HEK293T (cell line): ENCODE measurements at regions not wholly inside any gene's neighbourhood (a gene's known extent, or its start where the extent isn't known, plus 50 kb on each side); places are given as distances from the start of the nearest gene placed in this dataset.

Experiments used
- CTCF ChIA-PET: fragments of 350-600 bp; formaldehyde crosslinking; extraction: SDS; loops from one replicate; lab custom pipeline; 2021; ENCODE audit warnings: antibody characterized with exemption, inconsistent platforms; lab: Yijun Ruan, JAX
- POLR2A ChIA-PET: fragments of 350-600 bp; formaldehyde crosslinking; extraction: SDS; loops from one replicate; lab custom pipeline; 2020; ENCODE audit warnings: antibody characterized with exemption, inconsistent platforms; lab: Yijun Ruan, JAX
- DNase-seq: peaks from one replicate; pipeline ENCODE4 v3.0.0; 2012; ENCODE audit warnings: mixed read lengths; ENCODE audit errors: extremely low spot score
- ARNT ChIP-seq: fragments of 450-650 bp; IDR thresholded peaks from 2 replicates; pipeline ENCODE4 v1.6.1; 2017; ENCODE audit warnings: mild to moderate bottlenecking
- BHLHE40 ChIP-seq: fragments of 450-650 bp; IDR thresholded peaks from 2 replicates; pipeline ENCODE4 v1.6.1; 2016; ENCODE audit warnings: mild to moderate bottlenecking, moderate library complexity, borderline replicate concordance
- CTBP1 ChIP-seq: fragments of 450-650 bp; IDR thresholded peaks from 2 replicates; pipeline ENCODE4 v1.6.1; 2016; ENCODE audit warnings: borderline replicate concordance
- ELF4 ChIP-seq: fragments of 450-650 bp; IDR thresholded peaks from 2 replicates; pipeline ENCODE4 v1.6.1; 2017; ENCODE audit warnings: antibody characterized with exemption
- FOXA1 ChIP-seq: fragments of 450-650 bp; IDR thresholded peaks from 2 replicates; pipeline ENCODE4 v1.6.1; 2016; ENCODE audit warnings: mild to moderate bottlenecking
- FOXK2 ChIP-seq: fragments of 450-650 bp; IDR thresholded peaks from 2 replicates; pipeline ENCODE4 v1.6.1; 2016; ENCODE audit warnings: mild to moderate bottlenecking
- FOXM1 ChIP-seq: fragments of 450-650 bp; IDR thresholded peaks from 2 replicates; pipeline ENCODE4 v1.6.1; 2017; ENCODE audit warnings: mild to moderate bottlenecking, borderline replicate concordance
- HDGF ChIP-seq: fragments of 450-650 bp; IDR thresholded peaks from 2 replicates; pipeline ENCODE4 v1.6.1; 2017; ENCODE audit warnings: antibody characterized with exemption, borderline replicate concordance
- L3MBTL2 ChIP-seq: fragments of 450-650 bp; conservative IDR thresholded peaks from 2 replicates; pipeline ENCODE4 v1.6.1; 2016; ENCODE audit warnings: mild to moderate bottlenecking
- LEF1 ChIP-seq: fragments of 450-650 bp; IDR thresholded peaks from 2 replicates; pipeline ENCODE4 v1.6.1; 2017; ENCODE audit warnings: mild to moderate bottlenecking, borderline replicate concordance
- NFRKB ChIP-seq: fragments of 450-650 bp; IDR thresholded peaks from 2 replicates; pipeline ENCODE4 v1.6.1; 2016; ENCODE audit warnings: mild to moderate bottlenecking, moderate library complexity
- PKNOX1 ChIP-seq: fragments of 450-650 bp; IDR thresholded peaks from 2 replicates; pipeline ENCODE4 v1.6.1; 2016
- SP1 ChIP-seq: fragments of 450-650 bp; IDR thresholded peaks from 2 replicates; pipeline ENCODE4 v1.6.1; 2017
- SUZ12 ChIP-seq: fragments of 450-650 bp; IDR thresholded peaks from 2 replicates; pipeline ENCODE4 v1.6.1; 2016; ENCODE audit warnings: mild to moderate bottlenecking
- TARDBP ChIP-seq: fragments of 450-650 bp; IDR thresholded peaks from 2 replicates; pipeline ENCODE4 v1.6.1; 2016
- ZNF384 ChIP-seq: fragments of 450-650 bp; IDR thresholded peaks from 2 replicates; pipeline ENCODE4 v1.6.1; 2016

GRCh38 chr7:25792586-25792985 lies 359.4 kb upstream of the NFE2L3 start:
- TF ChIP-seq FOXA1 (no peak), CTBP1 (no peak), L3MBTL2 (no peak), PKNOX1 (no peak), LEF1 (no peak), ZNF384 (no peak), BHLHE40 (no peak)
- CTCF ChIA-PET, result no interaction called here
- POLR2A ChIA-PET, result no interaction called here
- no peak for DNase-seq

GRCh38 chr7:25795824-25796235 lies 356.2 kb upstream of the NFE2L3 start:
- no peak for DNase-seq
- no peak for TF ChIP-seq FOXA1
- no peak for TF ChIP-seq NFRKB
- no peak for TF ChIP-seq PKNOX1
- no peak for TF ChIP-seq CTBP1
- TF ChIP-seq ARNT, result no peak
- no peak for TF ChIP-seq TARDBP
- TF ChIP-seq ZNF384, result no peak
- TF ChIP-seq SP1, result no peak
- no peak for TF ChIP-seq FOXK2
- TF ChIP-seq FOXM1, result no peak
- TF ChIP-seq BHLHE40, result no peak
- no peak for TF ChIP-seq LEF1
- no peak for TF ChIP-seq HDGF
- ChIA-PET POLR2A (interaction anchor here (1.3 kb wide), 1 partner anchor 9 kb away, joined by 3 read pairs; no protein-coding TSS in a partner anchor), CTCF (no interaction called here)

GRCh38 chr7:25798344-25798743 lies 353.7 kb upstream of the NFE2L3 start:
- TF ChIP-seq HDGF (no peak), NFRKB (no peak), ELF4 (no peak), LEF1 (no peak)
- CTCF ChIA-PET, result no interaction called here
- DNase-seq, result no peak
- POLR2A ChIA-PET, result no interaction called here

GRCh38 chr7:25801214-25801613 lies 350.8 kb upstream of the NFE2L3 start:
- no peak for DNase-seq
- POLR2A ChIA-PET, result no interaction called here
- no peak for TF ChIP-seq FOXA1
- TF ChIP-seq PKNOX1, result no peak
- TF ChIP-seq LEF1, result no peak
- TF ChIP-seq CTBP1, result no peak
- CTCF ChIA-PET, result no interaction called here

GRCh38 chr7:25802057-25802456 lies 349.9 kb upstream of the NFE2L3 start:
- POLR2A ChIA-PET, result no interaction called here
- CTCF ChIA-PET, result interaction anchor here (0.6 kb wide), 1 partner anchor 30 kb away, joined by 3 read pairs; no protein-coding TSS in a partner anchor
- TF ChIP-seq FOXA1 (no peak), CTBP1 (no peak), BHLHE40 (no peak), SP1 (no peak), SUZ12 (no peak), ELF4 (no peak), HDGF (no peak), FOXM1 (no peak)
- DNase-seq, result no peak

GRCh38 chr7:25802473-25802872 lies 349.5 kb upstream of the NFE2L3 start:
- no peak for DNase-seq
- POLR2A ChIA-PET, result no interaction called here
- TF ChIP-seq ARNT (no peak), FOXA1 (no peak), CTBP1 (no peak), LEF1 (no peak), TARDBP (no peak), HDGF (no peak), FOXM1 (no peak), ELF4 (no peak), ZNF384 (no peak), BHLHE40 (no peak), SP1 (no peak), PKNOX1 (no peak), SUZ12 (no peak), NFRKB (no peak), L3MBTL2 (no peak), FOXK2 (no peak)
- CTCF ChIA-PET, result interaction anchor here (0.6 kb wide), 1 partner anchor 31 kb away, joined by 3 read pairs; no protein-coding TSS in a partner anchor
